Pulmonary artery endothelial cell (primary cell): ENCODE measurements at regions not wholly inside any gene's neighbourhood (a gene's known extent, or its start where the extent isn't known, plus 50 kb on each side); places are given as distances from the start of the nearest gene placed in this dataset.

Source experiments
- DNase-seq: peaks from one replicate; pipeline ENCODE4 v3.0.0-alpha.2; 2011; ENCODE audit warnings: low read depth, low spot score

GRCh38 chr20:6954219-6954618 lies 186.7 kb downstream of the BMP2 start:
- no peak for DNase-seq

- DNase-seq: no peak
These were observed 188.6 kb downstream of the BMP2 start for GRCh38 chr20:6956056-6956455.

GRCh38 chr20:6956574-6956973 lies 189.1 kb downstream of the BMP2 start:
- no peak for DNase-seq

DNA sequence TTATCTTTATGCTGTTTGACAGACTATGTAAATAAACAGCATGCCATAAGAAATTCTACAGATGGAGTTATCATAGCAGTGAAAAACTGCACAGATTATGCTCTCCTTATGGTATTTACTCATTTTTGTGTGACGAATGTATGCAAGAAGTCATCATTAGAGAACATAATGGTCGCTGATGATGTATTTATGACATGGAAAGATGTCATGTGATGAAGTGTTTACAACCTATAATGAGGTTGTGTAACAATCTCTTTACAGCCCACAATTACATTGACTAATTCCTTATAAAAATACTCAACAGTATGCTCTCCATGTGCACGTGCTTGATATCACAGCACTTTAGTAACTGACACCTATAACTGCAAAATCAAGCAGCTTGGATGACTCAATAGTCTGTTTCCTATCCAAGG lies 192.4 kb downstream of the BMP2 start:
- no peak for DNase-seq

GRCh38 chr20:6966721-6967120 lies 199.2 kb downstream of the BMP2 start:
- no peak for DNase-seq

GRCh38 chr20:6974838-6975237 lies 207.4 kb downstream of the BMP2 start:
- DNase-seq: no peak

DNA sequence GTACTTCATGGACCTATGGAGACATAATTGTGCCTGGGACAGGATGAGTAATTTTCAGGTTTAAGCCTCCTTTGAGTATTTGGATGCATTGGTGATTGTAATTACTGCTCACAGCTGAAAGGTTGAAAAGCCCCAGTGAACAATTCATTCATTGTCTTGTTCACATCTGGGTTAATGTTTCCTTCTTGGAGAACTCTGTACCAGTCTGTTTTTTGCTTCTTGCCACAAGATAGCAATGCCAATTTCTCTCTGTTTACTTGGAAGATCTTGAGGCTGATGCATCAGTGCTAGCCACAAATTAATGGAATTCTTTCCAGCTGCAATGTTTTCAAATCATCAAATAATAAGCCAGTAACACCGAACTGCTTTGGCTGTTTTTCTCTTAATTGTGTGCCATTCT lies 207.8 kb downstream of the BMP2 start:
- DNase-seq: no peak

DNA sequence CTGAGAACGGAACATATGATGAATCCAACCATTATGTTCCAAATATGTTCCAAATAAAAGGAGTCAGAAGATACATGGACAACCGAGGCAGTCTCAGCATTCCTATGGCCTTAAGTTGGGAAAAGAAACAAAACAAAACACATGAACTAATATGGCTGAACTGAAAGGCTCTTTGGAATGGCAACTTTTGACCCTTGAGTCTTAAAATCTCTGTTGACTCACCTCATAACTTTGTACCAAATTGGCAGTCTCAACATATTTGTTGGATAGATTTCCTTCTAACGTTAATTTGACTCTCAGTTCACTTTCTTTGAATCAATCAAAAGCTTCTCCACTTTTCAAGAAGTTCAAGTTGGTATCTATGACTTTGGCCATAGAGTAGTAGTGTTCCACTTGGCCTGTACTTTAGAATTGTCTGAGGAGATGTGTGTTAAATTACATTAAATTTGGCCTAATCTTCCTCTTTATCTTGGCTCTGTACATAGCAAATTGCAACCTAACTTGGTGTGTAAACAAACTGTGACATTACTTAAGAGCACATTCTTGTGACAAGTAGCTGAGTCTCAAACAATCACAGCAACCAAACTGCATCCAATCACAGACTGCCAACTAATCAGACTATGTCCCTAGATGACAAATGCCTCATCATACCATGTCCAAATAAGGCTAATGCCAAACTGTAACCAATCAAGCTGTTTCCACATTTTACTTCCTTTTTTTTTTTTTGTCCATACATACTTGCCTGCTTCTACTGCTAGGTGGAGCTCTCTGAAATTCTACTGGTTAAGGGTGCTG lies 208.8 kb downstream of the BMP2 start:
- DNase-seq: no peak

GRCh38 chr20:6979621-6980020 lies 212.1 kb downstream of the BMP2 start:
- no peak for DNase-seq

- DNase-seq: no peak
These were observed 225.5 kb downstream of the BMP2 start for GRCh38 chr20:6993011-6993410.

DNA sequence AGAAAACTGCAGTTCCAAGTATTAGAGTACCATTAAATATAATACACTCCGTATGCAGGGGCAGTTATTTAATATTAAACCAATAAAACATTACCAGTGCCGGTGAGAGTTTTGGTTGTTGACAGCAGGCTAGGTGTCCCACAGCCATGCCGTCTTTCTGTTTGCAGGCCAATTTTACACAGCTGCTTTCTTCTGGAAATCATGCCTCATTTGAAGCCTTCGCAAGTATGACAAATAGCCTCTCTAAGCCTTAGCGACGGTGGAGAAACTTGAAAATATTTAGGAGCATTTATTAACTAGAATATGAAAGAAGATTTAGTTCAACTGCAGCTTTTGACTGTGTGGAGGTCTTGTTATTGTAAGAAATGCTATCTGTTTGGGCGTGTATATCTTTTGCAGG lies 226.0 kb downstream of the BMP2 start:
- DNase-seq: no peak

GRCh38 chr20:6994452-6994851 lies 227.0 kb downstream of the BMP2 start:
- DNase-seq: no peak

GRCh38 chr20:6998909-6999308 lies 231.4 kb downstream of the BMP2 start:
- no peak for DNase-seq

- DNase-seq: no peak
These were observed 231.9 kb downstream of the BMP2 start for GRCh38 chr20:6999381-6999780.

GRCh38 chr20:7003598-7003997 lies 236.1 kb downstream of the BMP2 start:
- DNase-seq: no peak

GRCh38 chr20:7004801-7005200 lies 237.3 kb downstream of the BMP2 start:
- DNase-seq: no peak

- no peak for DNase-seq
These were observed 243.0 kb downstream of the BMP2 start for GRCh38 chr20:7010527-7010926.

GRCh38 chr20:7015257-7015656 lies 247.8 kb downstream of the BMP2 start:
- no peak for DNase-seq

- DNase-seq: no peak
These were observed 255.1 kb downstream of the BMP2 start for GRCh38 chr20:7022597-7022996.

- no peak for DNase-seq
These were observed 258.1 kb downstream of the BMP2 start for GRCh38 chr20:7025635-7026034.

DNA sequence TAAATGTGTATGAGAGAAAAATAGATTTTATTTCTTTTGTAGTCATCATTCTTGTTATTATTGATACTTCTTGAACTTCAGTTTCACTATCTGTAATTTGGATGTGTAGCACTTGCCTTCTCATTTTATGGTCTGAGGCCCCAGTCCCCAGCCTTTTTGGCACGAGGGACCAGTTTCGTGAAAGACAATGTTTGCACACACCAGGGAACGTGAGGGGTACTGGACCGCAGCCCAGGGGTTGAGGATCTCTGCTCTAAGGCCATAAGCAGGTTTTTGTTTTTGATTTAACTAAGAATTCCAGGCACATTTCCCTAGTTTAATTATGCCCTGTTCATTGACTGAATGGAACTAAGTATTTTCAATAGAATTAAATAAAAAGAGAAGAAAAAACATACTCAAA lies 261.5 kb downstream of the BMP2 start:
- DNase-seq: no peak

GRCh38 chr20:7031222-7031621 lies 263.7 kb downstream of the BMP2 start:
- no peak for DNase-seq

- no peak for DNase-seq
These were observed 270.5 kb downstream of the BMP2 start for GRCh38 chr20:7038029-7038428.

DNA sequence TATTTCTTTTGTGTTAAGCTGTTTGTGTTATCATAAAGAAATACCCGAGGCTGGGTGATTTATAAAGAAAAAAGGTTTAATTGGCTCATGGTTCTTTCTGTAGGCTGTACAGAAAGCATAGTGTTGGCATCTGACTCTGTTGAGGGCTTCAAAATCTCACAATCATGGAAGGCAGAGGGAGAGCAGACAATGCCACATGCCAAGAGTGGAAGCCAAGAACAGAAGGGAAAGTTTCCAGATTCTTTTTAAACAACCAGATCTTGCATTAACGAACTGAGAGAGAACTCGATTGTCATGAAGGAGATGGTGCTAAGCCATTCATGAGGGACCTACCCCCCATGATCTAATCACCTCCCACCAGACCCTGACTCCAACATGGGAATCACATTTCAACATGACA lies 290.1 kb downstream of the BMP2 start:
- no peak for DNase-seq
